ENCODE measurements at regions not wholly inside any gene's neighbourhood (a gene's known extent, or its start where the extent isn't known, plus 50 kb on each side); places are given as distances from the start of the nearest gene placed in this dataset.

DNA sequence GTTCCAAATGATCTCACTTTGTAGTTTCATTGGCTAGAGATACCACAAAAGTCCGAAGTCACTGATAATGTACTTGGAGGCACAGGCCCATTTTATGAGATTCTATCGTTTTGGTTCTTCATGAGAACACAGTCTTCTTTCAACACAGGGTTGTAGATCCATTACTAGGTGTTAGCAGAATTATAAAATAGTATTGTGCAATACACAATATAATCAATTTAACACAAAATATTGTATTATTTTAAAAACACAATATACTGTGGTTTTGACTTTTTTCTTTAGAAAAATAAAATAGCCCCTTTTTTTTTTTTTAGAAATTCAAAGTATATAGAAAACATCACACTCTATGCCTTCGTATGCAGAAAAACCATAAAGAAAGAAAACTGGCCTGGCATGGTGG lies 138.6 kb upstream of the TSC22D2 start:
- Mint-ChIP-seq H3K9me3 (ENCODE audit: insufficient read depth) (no peaks in the 10 kb centered on the region), H3K4me1 (peaks cover 4% of the 10 kb centered on the region), H3K4me3 (no peak overlapping the region), H3K27ac (no peak overlapping the region), H3K27me3 (peaks cover 9% of the 10 kb centered on the region)
- H3K4me1 ChIP-seq (ENCODE audit: control insufficient read depth in 2 of 2, insufficient read depth in 2 of 2, low read length in 2 of 2) = no peaks in the 10 kb centered on the region
- POLR2A ChIA-PET = no interaction called here
- no peak for DNase-seq
- TF ChIP-seq CTCF (IDR thresholded peaks at IDR 0.05) (no peak), EZH2 (IDR thresholded peaks at IDR 0.05; ENCODE audit: borderline replicate concordance, insufficient read depth, low read depth, low read length, poor library complexity, severe bottlenecking) (no peak)
- no peaks in the 10 kb centered on the region for H3K9me3 ChIP-seq (ENCODE audit: control extremely low read depth in 1 of 3, control insufficient read depth in 2 of 3, insufficient read depth in 1 of 3, low read length in 2 of 3)
- no peak overlapping the region for H3K4me3 ChIP-seq (ENCODE audit: control extremely low read depth in 1 of 5, extremely low read depth in 1 of 5, insufficient read depth in 1 of 5, low read depth in 2 of 5, low read length in 4 of 5)
- H3K79me2 ChIP-seq (ENCODE audit: control insufficient read depth, insufficient read depth, low read length) = no peaks in the 10 kb centered on the region
- 88% methylated on average over 2 of the region's 3 CpGs for WGBS (ENCODE audit: insufficient coverage)
- ATAC-seq (ENCODE audit: low read depth) = no peak
- H3K36me3 ChIP-seq (replicated peaks in 1 of 2; ENCODE audit: control extremely low read depth in 1 of 2, control insufficient read depth in 1 of 2, extremely low read depth in 1 of 2, insufficient read depth in 2 of 2, low read length in 1 of 2) = no peaks in the 10 kb centered on the region
- H4K20me1 ChIP-seq (ENCODE audit: control insufficient read depth, insufficient read depth, low read length, poor library complexity, severe bottlenecking) = no peaks in the 10 kb centered on the region
- no peak overlapping the region for H3K9ac ChIP-seq (ENCODE audit: low read length)
- intact Hi-C loops (cut with micrococcal nuclease) = no loop called here
- no peak overlapping the region for H3K4me2 ChIP-seq (replicated peaks; ENCODE audit: low read depth, low read length, poor library complexity, severe bottlenecking)
- H2AFZ ChIP-seq (ENCODE audit: insufficient read depth, low read depth, low read length, poor library complexity, severe bottlenecking) = no peak overlapping the region
- no peak overlapping the region for H3K27ac ChIP-seq (ENCODE audit: low read length in 2 of 2)
- CTCF ChIA-PET = interaction anchor here (0.7 kb wide), 1 partner anchor 611 kb away, joined by 3 read pairs; no protein-coding TSS in a partner anchor
- no peaks in the 10 kb centered on the region for H3K27me3 ChIP-seq (replicated peaks in 1 of 4; ENCODE audit: control extremely low read depth in 1 of 4, control insufficient read depth in 3 of 4, insufficient read depth in 4 of 4, low read length in 3 of 4)

GRCh38 chr3:150268426-150269391 lies 139.4 kb upstream of the TSC22D2 start:
- H3K4me3 Mint-ChIP-seq = no peak overlapping the region
- TF ChIP-seq EZH2 (IDR thresholded peaks at IDR 0.05; ENCODE audit: borderline replicate concordance, insufficient read depth, low read depth, low read length, poor library complexity, severe bottlenecking) (no peak), CTCF (IDR thresholded peaks at IDR 0.05) (no peak)
- no peak overlapping the region for H3K27ac Mint-ChIP-seq
- Histone ChIP-seq H3K9ac (ENCODE audit: low read length) (no peak overlapping the region), H3K9me3 (ENCODE audit: control extremely low read depth in 1 of 3, control insufficient read depth in 2 of 3, insufficient read depth in 1 of 3, low read length in 2 of 3) (no peaks in the 10 kb centered on the region), H3K27me3 (replicated peaks in 1 of 4; ENCODE audit: control extremely low read depth in 1 of 4, control insufficient read depth in 3 of 4, insufficient read depth in 4 of 4, low read length in 3 of 4) (peaks cover 0 to under 1% (median 0%) of the 10 kb centered on the region in 4 experiments), H4K20me1 (ENCODE audit: control insufficient read depth, insufficient read depth, low read length, poor library complexity, severe bottlenecking) (no peaks in the 10 kb centered on the region), H3K4me2 (replicated peaks; ENCODE audit: low read depth, low read length, poor library complexity, severe bottlenecking) (no peak overlapping the region), H3K4me3 (ENCODE audit: control extremely low read depth in 1 of 5, extremely low read depth in 1 of 5, insufficient read depth in 1 of 5, low read depth in 2 of 5, low read length in 4 of 5) (no peak overlapping the region), H3K36me3 (replicated peaks in 1 of 2; ENCODE audit: control extremely low read depth in 1 of 2, control insufficient read depth in 1 of 2, extremely low read depth in 1 of 2, insufficient read depth in 2 of 2, low read length in 1 of 2) (no peaks in the 10 kb centered on the region), H2AFZ (ENCODE audit: insufficient read depth, low read depth, low read length, poor library complexity, severe bottlenecking) (no peak overlapping the region), H3K27ac (ENCODE audit: low read length in 2 of 2) (no peak overlapping the region), H3K79me2 (ENCODE audit: control insufficient read depth, insufficient read depth, low read length) (no peaks in the 10 kb centered on the region), H3K4me1 (ENCODE audit: control insufficient read depth in 2 of 2, insufficient read depth in 2 of 2, low read length in 2 of 2) (no peaks in the 10 kb centered on the region)
- no peak for DNase-seq
- peaks cover 4% of the 10 kb centered on the region for H3K4me1 Mint-ChIP-seq
- WGBS (ENCODE audit: insufficient coverage) = 100% methylated on average over 2 of the region's 6 CpGs
- intact Hi-C loops (cut with micrococcal nuclease) = no loop called here
- no peaks in the 10 kb centered on the region for H3K9me3 Mint-ChIP-seq (ENCODE audit: insufficient read depth)
- ATAC-seq (ENCODE audit: low read depth) = no peak
- H3K27me3 Mint-ChIP-seq = peaks cover 8% of the 10 kb centered on the region
- ChIA-PET CTCF (no interaction called here), POLR2A (no interaction called here)
